ENCODE measurements at regions not wholly inside any gene's neighbourhood (a gene's known extent, or its start where the extent isn't known, plus 50 kb on each side); places are given as distances from the start of the nearest gene placed in this dataset.

GRCh38 chr5:18051953-18052352, 417.7 kb downstream of the TAF11L14 start:
- H3K27ac Mint-ChIP-seq, result no peak overlapping the region
- no peaks in the 10 kb centered on the region for H3K4me1 Mint-ChIP-seq (ENCODE audit: low read depth)
- POLR2A ChIA-PET, result no interaction called here
- intact Hi-C loops (cut with micrococcal nuclease), result no loop called here
- no peaks in the 10 kb centered on the region for H3K27me3 Mint-ChIP-seq
- no peak for DNase-seq
- CTCF ChIA-PET, result no interaction called here
- no peak overlapping the region for H3K4me3 Mint-ChIP-seq
- peaks cover 8% of the 10 kb centered on the region for H3K9me3 Mint-ChIP-seq
- no peaks in the 10 kb centered on the region for H3K36me3 Mint-ChIP-seq

GRCh38 chr5:18052569-18052968, 418.3 kb downstream of the TAF11L14 start:
- ChIA-PET POLR2A (no interaction called here), CTCF (no interaction called here)
- no peak for DNase-seq
- intact Hi-C loops (cut with micrococcal nuclease), result no loop called here
- Mint-ChIP-seq H3K4me3 (no peak overlapping the region), H3K36me3 (no peaks in the 10 kb centered on the region), H3K4me1 (ENCODE audit: low read depth) (no peaks in the 10 kb centered on the region), H3K9me3 (peaks cover 8% of the 10 kb centered on the region), H3K27me3 (no peaks in the 10 kb centered on the region), H3K27ac (no peak overlapping the region)

- peaks cover 14% of the 10 kb centered on the region for H3K9me3 Mint-ChIP-seq
- no peaks in the 10 kb centered on the region for H3K27me3 Mint-ChIP-seq
- ChIA-PET POLR2A (no interaction called here), CTCF (interaction anchor here (0.6 kb wide), 1 partner anchor 763 kb away, joined by 3 read pairs; no protein-coding TSS in a partner anchor)
- H3K4me1 Mint-ChIP-seq (ENCODE audit: low read depth), result no peaks in the 10 kb centered on the region
- no peak overlapping the region for H3K4me3 Mint-ChIP-seq
- no peak for DNase-seq
- no peak overlapping the region for H3K27ac Mint-ChIP-seq
- intact Hi-C loops (cut with micrococcal nuclease), result no loop called here
- H3K36me3 Mint-ChIP-seq, result no peaks in the 10 kb centered on the region
Observed at GRCh38 chr5:18057725-18058124, 423.5 kb downstream of the TAF11L14 start.

- Mint-ChIP-seq H3K4me1 (ENCODE audit: low read depth) (no peaks in the 10 kb centered on the region), H3K4me3 (no peak overlapping the region), H3K27me3 (no peaks in the 10 kb centered on the region), H3K9me3 (peaks cover 15% of the 10 kb centered on the region), H3K27ac (no peak overlapping the region), H3K36me3 (no peaks in the 10 kb centered on the region)
- ChIA-PET CTCF (no interaction called here), POLR2A (no interaction called here)
- no peak for DNase-seq
- intact Hi-C loops (cut with micrococcal nuclease), result no loop called here
Observed at GRCh38 chr5:18067615-18068014, 433.4 kb downstream of the TAF11L14 start.

- Mint-ChIP-seq H3K9me3 (peaks cover 14% of the 10 kb centered on the region), H3K4me3 (no peak overlapping the region), H3K36me3 (no peaks in the 10 kb centered on the region), H3K27ac (no peak overlapping the region), H3K27me3 (no peaks in the 10 kb centered on the region), H3K4me1 (ENCODE audit: low read depth) (no peaks in the 10 kb centered on the region)
- intact Hi-C loops (cut with micrococcal nuclease), result no loop called here
- no peak for DNase-seq
- CTCF ChIA-PET, result no interaction called here
- POLR2A ChIA-PET, result no interaction called here
Observed at GRCh38 chr5:18068826-18069225, 434.6 kb downstream of the TAF11L14 start.

GRCh38 chr5:18069790-18070189, 435.5 kb downstream of the TAF11L14 start:
- intact Hi-C loops (cut with micrococcal nuclease), result no loop called here
- Mint-ChIP-seq H3K4me1 (ENCODE audit: low read depth) (no peaks in the 10 kb centered on the region), H3K27me3 (no peaks in the 10 kb centered on the region), H3K9me3 (peaks cover 16% of the 10 kb centered on the region), H3K4me3 (no peak overlapping the region), H3K27ac (no peak overlapping the region), H3K36me3 (no peaks in the 10 kb centered on the region)
- ChIA-PET CTCF (no interaction called here), POLR2A (no interaction called here)
- no peak for DNase-seq

GRCh38 chr5:18072600-18072999, 438.3 kb downstream of the TAF11L14 start:
- CTCF ChIA-PET, result no interaction called here
- H3K9me3 Mint-ChIP-seq, result peaks cover 20% of the 10 kb centered on the region
- no peaks in the 10 kb centered on the region for H3K4me1 Mint-ChIP-seq (ENCODE audit: low read depth)
- POLR2A ChIA-PET, result no interaction called here
- no peaks in the 10 kb centered on the region for H3K36me3 Mint-ChIP-seq
- H3K27ac Mint-ChIP-seq, result no peak overlapping the region
- intact Hi-C loops (cut with micrococcal nuclease), result no loop called here
- no peak overlapping the region for H3K4me3 Mint-ChIP-seq
- no peaks in the 10 kb centered on the region for H3K27me3 Mint-ChIP-seq
- DNase-seq, result no peak

GRCh38 chr5:18074961-18075360, 440.7 kb downstream of the TAF11L14 start:
- ChIA-PET POLR2A (no interaction called here), CTCF (no interaction called here)
- intact Hi-C loops (cut with micrococcal nuclease), result no loop called here
- no peaks in the 10 kb centered on the region for H3K4me1 Mint-ChIP-seq (ENCODE audit: low read depth)
- H3K4me3 Mint-ChIP-seq, result no peak overlapping the region
- no peak for DNase-seq
- peaks cover 23% of the 10 kb centered on the region for H3K9me3 Mint-ChIP-seq
- no peaks in the 10 kb centered on the region for H3K27me3 Mint-ChIP-seq
- H3K27ac Mint-ChIP-seq, result no peak overlapping the region
- H3K36me3 Mint-ChIP-seq, result no peaks in the 10 kb centered on the region

- no peak overlapping the region for H3K27ac Mint-ChIP-seq
- H3K36me3 Mint-ChIP-seq, result no peaks in the 10 kb centered on the region
- H3K4me1 Mint-ChIP-seq (ENCODE audit: low read depth), result no peaks in the 10 kb centered on the region
- CTCF ChIA-PET, result no interaction called here
- no peak overlapping the region for H3K4me3 Mint-ChIP-seq
- POLR2A ChIA-PET, result no interaction called here
- intact Hi-C loops (cut with micrococcal nuclease), result no loop called here
- H3K9me3 Mint-ChIP-seq, result peaks cover 18% of the 10 kb centered on the region
- H3K27me3 Mint-ChIP-seq, result no peaks in the 10 kb centered on the region
- no peak for DNase-seq
Observed at GRCh38 chr5:18078157-18078556, 443.9 kb downstream of the TAF11L14 start.

- H3K9me3 Mint-ChIP-seq, result peaks cover 18% of the 10 kb centered on the region
- H3K4me1 Mint-ChIP-seq (ENCODE audit: low read depth), result no peaks in the 10 kb centered on the region
- ChIA-PET CTCF (no interaction called here), POLR2A (no interaction called here)
- no peak for DNase-seq
- no peak overlapping the region for H3K27ac Mint-ChIP-seq
- intact Hi-C loops (cut with micrococcal nuclease), result no loop called here
- H3K27me3 Mint-ChIP-seq, result no peaks in the 10 kb centered on the region
- H3K4me3 Mint-ChIP-seq, result no peak overlapping the region
- H3K36me3 Mint-ChIP-seq, result no peaks in the 10 kb centered on the region
Observed at GRCh38 chr5:18079831-18080230, 445.6 kb downstream of the TAF11L14 start.

- Mint-ChIP-seq H3K4me1 (ENCODE audit: low read depth) (no peaks in the 10 kb centered on the region), H3K27ac (no peak overlapping the region), H3K36me3 (no peaks in the 10 kb centered on the region), H3K9me3 (peaks cover 28% of the 10 kb centered on the region), H3K27me3 (no peaks in the 10 kb centered on the region), H3K4me3 (no peak overlapping the region)
- ChIA-PET POLR2A (no interaction called here), CTCF (no interaction called here)
- intact Hi-C loops (cut with micrococcal nuclease), result no loop called here
- no peak for DNase-seq
Observed at GRCh38 chr5:18088020-18088579, 453.8 kb downstream of the TAF11L14 start.

- Mint-ChIP-seq H3K4me3 (no peak overlapping the region), H3K27me3 (no peaks in the 10 kb centered on the region), H3K27ac (no peak overlapping the region), H3K36me3 (no peaks in the 10 kb centered on the region), H3K9me3 (peaks cover 23% of the 10 kb centered on the region), H3K4me1 (ENCODE audit: low read depth) (no peaks in the 10 kb centered on the region)
- ChIA-PET CTCF (no interaction called here), POLR2A (no interaction called here)
- intact Hi-C loops (cut with micrococcal nuclease), result no loop called here
- DNase-seq, result no peak
Observed at GRCh38 chr5:18090177-18090576, 455.9 kb downstream of the TAF11L14 start.

GRCh38 chr5:18091142-18091541, 456.9 kb downstream of the TAF11L14 start:
- Mint-ChIP-seq H3K36me3 (no peaks in the 10 kb centered on the region), H3K9me3 (peaks cover 17% of the 10 kb centered on the region), H3K4me3 (no peak overlapping the region), H3K27me3 (no peaks in the 10 kb centered on the region), H3K4me1 (ENCODE audit: low read depth) (no peaks in the 10 kb centered on the region), H3K27ac (no peak overlapping the region)
- POLR2A ChIA-PET, result no interaction called here
- CTCF ChIA-PET, result no interaction called here
- intact Hi-C loops (cut with micrococcal nuclease), result no loop called here
- no peak for DNase-seq

GRCh38 chr5:18091758-18092157, 457.5 kb downstream of the TAF11L14 start:
- H3K4me3 Mint-ChIP-seq, result no peak overlapping the region
- intact Hi-C loops (cut with micrococcal nuclease), result no loop called here
- H3K36me3 Mint-ChIP-seq, result no peaks in the 10 kb centered on the region
- CTCF ChIA-PET, result no interaction called here
- H3K9me3 Mint-ChIP-seq, result peaks cover 17% of the 10 kb centered on the region
- DNase-seq, result no peak
- H3K4me1 Mint-ChIP-seq (ENCODE audit: low read depth), result no peaks in the 10 kb centered on the region
- H3K27ac Mint-ChIP-seq, result no peak overlapping the region
- POLR2A ChIA-PET, result no interaction called here
- no peaks in the 10 kb centered on the region for H3K27me3 Mint-ChIP-seq

Measured in activated CD4-positive, alpha-beta memory T cell treated with anti-CD3 and anti-CD28 coated beads for 36 hours (primary cell).